Dermis microvascular lymphatic vessel endothelial cell (primary cell): ENCODE measurements at regions not wholly inside any gene's neighbourhood (a gene's known extent, or its start where the extent isn't known, plus 50 kb on each side); places are given as distances from the start of the nearest gene placed in this dataset.

ENCODE experiments used
- DNase-seq, 2 donors: peaks; one replicate each; pipeline versions ENCODE4 v3.0.0 to v3.0.0-alpha.2; 2010; ENCODE audit warnings: low read depth in 2 of 2

DNA sequence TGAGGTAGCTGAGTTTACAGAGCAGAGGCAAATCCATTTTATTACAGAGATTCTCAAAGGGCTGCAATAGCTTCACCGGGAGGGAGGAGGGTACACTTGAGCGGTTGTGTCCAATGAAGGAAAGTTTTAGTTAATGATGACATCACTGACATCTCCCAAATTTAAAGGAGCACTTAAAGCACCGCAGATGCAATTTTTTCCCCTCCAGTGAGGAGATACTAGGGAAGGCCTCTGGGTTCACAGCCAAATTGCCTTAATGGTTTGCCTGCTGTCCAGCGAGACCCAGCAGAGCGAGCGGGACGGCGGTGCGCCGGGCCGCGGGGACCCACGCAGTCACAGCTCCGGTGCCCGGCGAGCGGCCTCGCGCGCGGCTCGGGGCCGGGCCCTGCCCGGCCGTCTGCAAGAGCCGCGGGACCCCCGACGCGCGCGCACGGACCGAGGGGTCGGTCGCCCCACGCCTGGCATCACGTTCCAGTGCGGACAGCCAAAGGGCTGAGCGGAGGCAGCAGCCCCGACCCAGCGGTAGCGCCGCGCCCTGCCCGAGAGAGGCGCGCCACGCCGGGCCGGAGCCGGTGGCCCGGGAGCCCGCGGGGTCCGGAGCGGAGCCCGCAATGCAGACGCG lies 160.5 kb upstream of the CHRNA7 start:
- no peak for DNase-seq

DNA sequence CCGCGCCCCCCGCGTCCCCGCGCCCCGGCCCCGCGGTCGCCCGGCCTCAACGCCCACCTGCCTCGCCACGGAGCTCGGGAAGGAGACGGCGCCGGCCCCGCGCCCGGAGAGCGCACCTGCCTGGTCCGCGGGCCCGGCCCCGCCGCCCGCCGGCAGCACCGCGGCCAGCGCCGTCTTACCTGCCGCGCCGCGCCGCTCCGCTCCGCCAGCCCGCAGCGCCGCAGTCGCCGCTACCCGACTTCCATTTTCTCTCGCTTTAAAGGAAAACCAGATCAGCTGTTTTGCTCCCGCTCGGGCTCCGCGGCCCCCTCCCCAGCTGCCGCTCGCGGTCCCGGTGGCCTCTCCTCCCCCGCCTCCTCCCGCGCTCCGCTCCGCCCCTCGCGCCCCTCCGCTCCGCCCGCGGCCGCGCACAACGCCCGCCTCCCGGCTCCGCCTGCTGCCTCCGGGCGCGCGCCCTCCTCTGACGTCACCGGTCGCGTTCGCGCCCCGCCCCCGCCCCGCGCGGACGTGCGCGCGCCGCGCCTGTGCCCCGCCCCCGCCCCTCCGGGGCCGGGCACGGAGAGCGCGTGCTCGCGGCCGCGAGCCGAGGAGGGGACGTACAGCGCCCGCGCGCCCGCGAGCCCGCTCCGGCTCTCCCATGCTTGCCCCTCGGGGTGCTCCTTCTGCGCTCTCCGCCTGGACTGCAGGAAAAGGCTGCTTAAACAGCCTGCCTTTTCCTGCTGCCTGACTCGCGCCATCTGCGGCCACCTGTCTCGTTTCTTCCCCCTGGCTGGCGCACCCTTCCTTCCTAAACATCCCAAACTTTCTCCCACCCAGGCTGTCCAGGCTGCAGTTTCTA lies 159.8 kb upstream of the CHRNA7 start, which contains the start of gene OTUD7A:
OTUD7A (minus strand) TSS at position 346 of the 838 bp plus-strand sequence.
- peak; percentile 51 to 83 for DNase-seq

GRCh38 chr15:31871166-31871886 lies 159.0 kb upstream of the CHRNA7 start:
- DNase-seq: no peak

DNA sequence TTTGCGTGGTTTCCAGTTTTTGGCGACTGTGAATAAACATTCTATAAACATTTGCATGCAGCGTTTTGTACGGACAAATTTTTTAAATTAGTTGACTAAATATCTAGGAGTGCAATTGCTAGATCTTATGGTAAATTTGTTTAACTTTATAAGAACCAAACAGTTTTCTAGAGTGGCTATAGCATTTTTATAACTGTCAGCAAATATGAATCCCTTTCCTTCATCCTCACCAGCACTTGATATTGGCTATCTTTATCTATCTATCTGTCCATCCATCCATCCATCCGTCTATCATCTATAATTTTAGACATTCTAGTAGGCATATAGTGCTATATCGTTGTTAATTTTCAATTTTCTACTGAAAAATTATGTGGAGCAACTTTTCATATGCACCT lies 158.4 kb upstream of the CHRNA7 start:
- no peak for DNase-seq

GRCh38 chr15:31887246-31887645 lies 143.1 kb upstream of the CHRNA7 start:
- DNase-seq: no peak

DNA sequence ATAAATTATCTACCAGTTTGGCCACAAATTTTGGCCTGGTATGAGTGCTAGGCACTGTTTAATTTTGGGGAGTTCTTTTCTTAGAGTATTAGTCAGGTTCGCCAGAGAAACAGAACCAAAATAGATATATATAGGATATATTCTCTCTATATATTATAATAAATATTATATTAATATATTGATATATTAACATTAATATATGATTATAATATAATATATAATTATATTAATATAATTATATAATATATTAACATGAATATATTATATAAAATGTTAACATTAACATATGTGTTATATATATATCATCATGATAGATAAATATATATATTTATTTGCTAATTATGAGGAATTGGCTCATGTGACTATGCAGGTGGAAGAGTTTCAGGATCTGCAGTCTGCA lies 137.8 kb upstream of the CHRNA7 start:
- no peak for DNase-seq

DNA sequence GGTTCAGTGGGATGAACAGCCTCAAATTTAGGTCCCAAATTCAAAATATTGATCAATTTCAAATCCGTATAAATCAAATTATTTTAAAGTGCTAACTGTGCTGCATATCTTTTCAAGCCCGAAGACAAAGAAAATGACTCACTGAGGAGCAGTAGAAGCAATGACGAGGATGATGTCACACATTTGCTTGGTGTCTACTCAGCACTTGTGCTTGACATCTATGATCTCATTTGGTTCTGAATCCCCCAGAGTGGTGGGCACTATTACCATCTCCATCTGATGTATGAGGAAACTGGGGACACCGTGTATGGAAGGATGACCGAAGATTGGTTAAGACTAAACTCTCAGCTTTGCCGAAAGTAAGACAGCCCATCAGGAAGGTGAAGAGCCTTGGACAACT lies 136.5 kb upstream of the CHRNA7 start:
- no peak for DNase-seq

- no peak for DNase-seq
Measured at GRCh38 chr15:31897746-31898145, 132.6 kb upstream of the CHRNA7 start.

- DNase-seq: no peak
Measured at GRCh38 chr15:31901501-31901900, 128.8 kb upstream of the CHRNA7 start.

- DNase-seq: no peak
Measured at GRCh38 chr15:31905054-31905453, 125.3 kb upstream of the CHRNA7 start.

GRCh38 chr15:31925541-31925940 lies 104.8 kb upstream of the CHRNA7 start:
- DNase-seq: no peak

DNA sequence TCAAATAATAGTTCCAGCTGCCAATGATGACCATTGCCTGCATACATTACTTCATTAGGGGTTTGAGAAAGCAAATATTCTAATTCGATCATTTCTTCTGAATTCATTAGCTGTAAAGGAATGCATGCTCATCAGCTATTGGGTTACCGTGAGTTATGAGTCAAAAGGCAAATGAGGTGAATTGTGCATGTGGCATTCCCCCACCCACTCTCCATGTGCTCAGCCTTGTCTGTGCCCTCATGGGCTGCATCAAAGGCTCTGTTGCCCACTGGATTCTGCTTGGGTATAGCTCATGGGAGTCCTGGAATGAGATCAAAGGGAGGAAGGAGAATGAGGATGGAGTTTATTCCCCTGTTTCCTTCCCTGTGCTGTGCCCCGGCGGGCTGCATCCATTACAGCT lies 99.3 kb upstream of the CHRNA7 start:
- no peak for DNase-seq

DNA sequence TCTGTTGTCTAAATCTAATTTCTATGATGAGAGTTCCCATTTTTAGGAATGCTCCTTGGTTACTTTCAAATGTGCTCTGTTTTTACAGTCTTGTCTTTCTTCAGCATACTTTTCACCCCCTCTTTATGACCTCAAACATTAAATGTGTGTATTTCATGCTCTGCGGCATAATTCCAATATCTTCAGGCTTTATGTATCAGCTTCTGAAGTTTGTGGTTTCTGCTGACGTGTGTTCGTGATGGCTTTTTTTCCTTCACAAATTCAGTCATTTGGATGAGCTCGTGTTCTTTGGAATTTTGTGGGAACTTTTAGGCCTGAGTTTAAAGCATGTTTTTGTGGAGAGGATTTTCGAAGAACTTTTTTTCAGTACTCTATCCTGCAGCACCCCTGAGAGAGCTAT lies 97.7 kb upstream of the CHRNA7 start:
- no peak for DNase-seq

DNA sequence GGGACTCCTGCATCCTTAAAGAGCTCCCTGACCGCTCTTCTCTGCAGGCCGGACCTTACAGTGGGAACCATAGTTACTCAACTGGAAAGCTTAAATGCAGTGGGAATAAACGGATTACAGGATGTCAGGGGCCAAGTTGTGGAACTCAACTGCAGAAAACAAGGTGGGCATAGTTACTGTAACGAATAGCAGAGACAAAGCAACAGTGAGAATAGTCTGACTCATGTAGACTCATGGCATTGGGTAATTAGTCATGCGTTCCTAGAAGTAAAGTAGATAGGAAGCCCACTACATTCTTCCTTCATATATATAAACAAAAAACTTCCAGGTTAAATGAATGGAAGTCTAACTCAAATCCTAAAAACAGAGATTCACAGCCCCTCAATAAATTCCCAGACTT lies 95.5 kb upstream of the CHRNA7 start:
- no peak for DNase-seq

- DNase-seq: no peak
Measured at GRCh38 chr15:31953478-31953877, 76.8 kb upstream of the CHRNA7 start.

DNA sequence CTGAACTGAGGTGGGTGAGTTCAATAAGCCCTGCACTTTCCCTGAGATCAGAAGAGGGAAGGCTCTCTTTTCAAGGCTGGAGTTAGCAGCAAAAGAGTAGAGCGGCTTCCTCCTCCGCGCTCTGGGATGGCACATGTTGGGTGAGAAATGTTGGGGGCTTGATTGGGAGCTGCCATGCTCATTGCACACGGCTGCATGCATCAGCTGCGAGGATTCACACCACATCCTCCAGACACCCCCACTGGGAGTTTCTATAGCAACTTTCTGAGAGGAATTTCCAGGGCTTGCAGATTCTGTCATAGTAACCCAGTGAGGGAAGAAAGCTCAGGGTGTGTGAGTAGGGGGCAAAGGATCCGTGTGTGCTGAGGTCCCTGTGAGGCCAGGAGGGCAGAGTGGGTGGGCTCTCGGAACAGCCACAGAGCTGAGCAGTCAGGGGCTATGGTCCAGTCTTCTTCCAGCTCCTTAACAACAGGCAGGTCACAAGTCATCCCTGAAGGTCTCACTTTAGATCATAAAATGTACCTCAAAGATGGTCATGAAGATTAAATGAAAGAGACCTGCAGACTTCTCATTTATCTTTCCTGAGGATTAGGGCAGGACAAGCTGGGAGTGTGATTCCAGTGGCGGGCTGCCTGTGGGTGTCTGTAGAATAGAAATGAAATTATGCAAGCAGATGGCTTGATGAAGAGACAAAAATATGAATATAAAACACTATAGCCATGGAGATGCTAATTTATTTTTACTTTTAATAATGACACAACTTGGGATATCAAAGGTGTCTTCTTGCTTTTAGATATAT lies 75.7 kb upstream of the CHRNA7 start:
- DNase-seq: no peak

DNA sequence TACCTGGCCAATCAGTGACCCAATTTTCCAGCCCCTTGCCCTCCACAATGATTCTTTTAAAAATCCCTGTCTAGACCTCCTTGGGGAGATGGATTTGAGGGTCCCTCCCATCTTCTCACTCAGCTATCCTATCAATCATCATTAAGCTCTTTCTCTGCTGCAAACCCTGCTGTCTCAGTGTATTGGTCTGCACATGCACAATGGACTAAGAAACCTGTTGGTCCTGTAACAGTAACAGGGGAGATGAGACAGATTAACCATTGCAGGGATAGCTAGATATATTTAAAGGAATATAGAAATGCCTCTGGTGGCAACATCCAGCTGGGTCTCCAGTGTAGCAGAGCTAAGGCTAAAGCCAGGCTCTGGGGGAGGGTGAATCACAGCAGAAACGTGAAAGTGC lies 74.6 kb upstream of the CHRNA7 start:
- DNase-seq: no peak

GRCh38 chr15:31957581-31957980 lies 72.7 kb upstream of the CHRNA7 start:
- no peak for DNase-seq

DNA sequence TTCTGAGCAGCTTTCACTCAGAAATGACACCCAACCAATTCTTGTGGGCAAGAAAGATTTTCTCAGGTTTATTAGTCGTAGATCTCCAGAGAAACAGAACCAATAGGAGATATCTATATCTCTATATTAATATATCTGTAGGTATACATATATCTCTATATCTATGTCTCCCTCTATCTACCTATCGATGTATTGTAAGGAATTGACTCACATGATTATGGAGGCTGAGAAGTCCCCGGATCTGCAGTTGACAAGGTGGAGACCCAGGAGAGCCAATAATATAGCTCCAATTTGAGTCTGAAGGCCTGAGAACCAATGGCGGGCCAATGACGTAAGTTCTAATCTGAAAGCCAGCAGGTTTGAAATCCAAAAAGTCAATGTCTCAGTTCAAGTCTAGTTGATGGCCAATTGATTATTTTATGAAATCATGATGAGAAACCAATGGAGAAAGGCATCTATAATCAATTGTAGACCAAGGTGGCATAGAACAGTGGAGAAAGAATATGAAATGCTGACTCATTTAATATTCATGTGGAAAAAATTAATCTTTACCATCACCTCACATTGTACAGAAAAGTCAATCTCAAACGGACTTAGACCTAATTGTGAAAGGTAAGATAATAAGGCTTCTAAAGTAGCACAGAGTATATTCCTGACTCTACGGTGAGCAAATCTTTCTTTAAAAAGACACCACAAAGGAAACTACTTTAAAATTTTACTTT lies 65.6 kb upstream of the CHRNA7 start:
- DNase-seq: no peak

DNA sequence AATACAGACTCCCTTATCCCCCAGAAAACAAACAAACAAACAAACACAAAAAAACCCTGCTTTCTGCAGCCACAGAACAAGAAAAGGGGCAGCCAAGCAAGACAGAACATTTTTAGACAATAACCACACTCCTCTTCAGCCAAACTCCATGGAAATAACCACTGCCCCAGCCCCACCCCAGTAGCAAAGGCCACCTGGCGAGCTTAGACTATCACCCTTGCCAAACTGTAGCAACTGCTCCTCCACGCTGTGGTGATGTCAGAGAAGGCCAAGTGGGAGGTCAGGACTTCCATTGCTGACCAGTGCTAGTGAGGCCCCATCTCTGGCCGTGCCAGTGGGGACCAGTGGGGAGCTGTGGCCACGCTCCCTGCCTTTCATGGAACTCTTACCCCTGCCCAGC lies 60.3 kb upstream of the CHRNA7 start:
- DNase-seq: no peak

DNA sequence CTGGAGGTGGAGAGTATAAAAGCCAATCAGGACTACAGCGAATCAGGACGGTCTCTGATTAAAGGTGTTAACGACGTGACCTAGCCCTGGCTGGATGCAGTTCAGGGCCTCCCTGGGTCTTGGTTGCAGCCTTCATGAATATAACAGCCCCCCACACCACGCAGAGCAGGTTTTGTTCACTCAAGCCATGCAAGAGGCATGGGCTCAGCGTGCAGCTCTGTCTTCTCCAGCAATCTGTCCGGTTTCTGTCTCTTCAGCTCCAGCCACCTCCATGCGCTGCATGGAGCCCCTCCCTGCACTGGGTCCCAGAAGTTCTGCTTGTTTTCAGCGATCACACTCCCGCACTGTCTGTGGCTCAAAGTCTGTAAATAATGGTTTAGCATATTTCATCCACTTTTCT lies 57.1 kb upstream of the CHRNA7 start:
- DNase-seq: no peak
